ENCODE measurements at regions not wholly inside any gene's neighbourhood (a gene's known extent, or its start where the extent isn't known, plus 50 kb on each side); places are given as distances from the start of the nearest gene placed in this dataset.

DNA sequence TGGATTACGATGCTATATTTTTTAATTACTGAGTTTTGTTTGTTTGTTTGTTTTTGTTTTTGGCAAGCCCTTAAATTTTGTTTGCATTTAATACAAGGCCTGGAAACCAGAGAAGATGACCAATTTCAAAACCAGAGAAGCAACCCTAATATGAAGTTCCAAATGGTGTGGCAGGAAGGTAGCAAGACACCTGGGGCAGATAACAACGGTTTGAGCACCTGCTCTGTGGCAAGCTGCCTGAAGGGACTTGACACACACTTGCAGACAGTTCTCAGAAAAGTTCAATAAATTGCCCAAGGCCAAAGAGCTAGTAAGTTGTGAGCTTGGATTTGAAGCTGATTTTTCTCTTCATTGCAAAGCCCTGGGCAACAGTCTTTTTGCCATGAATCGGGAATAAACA is 151.2 kb upstream of the UBE2E1 start:
- Mint-ChIP-seq H3K9me3 (peaks cover 33% of the 10 kb centered on the region), H3K4me1 (peaks cover 33% of the 10 kb centered on the region), H3K36me3 (ENCODE audit: low read depth) (no peaks in the 10 kb centered on the region), H3K27ac (no peak overlapping the region), H3K4me3 (no peak overlapping the region), H3K27me3 (ENCODE audit: low read depth, poor library complexity) (peaks cover 4% of the 10 kb centered on the region)
- DNase-seq = no peak
- TF ChIP-seq, protein P1, sequence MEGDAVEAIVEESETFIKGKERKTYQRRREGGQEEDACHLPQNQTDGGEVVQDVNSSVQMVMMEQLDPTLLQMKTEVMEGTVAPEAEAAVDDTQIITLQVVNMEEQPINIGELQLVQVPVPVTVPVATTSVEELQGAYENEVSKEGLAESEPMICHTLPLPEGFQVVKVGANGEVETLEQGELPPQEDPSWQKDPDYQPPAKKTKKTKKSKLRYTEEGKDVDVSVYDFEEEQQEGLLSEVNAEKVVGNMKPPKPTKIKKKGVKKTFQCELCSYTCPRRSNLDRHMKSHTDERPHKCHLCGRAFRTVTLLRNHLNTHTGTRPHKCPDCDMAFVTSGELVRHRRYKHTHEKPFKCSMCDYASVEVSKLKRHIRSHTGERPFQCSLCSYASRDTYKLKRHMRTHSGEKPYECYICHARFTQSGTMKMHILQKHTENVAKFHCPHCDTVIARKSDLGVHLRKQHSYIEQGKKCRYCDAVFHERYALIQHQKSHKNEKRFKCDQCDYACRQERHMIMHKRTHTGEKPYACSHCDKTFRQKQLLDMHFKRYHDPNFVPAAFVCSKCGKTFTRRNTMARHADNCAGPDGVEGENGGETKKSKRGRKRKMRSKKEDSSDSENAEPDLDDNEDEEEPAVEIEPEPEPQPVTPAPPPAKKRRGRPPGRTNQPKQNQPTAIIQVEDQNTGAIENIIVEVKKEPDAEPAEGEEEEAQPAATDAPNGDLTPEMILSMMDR (IDR thresholded peaks at IDR 0.05) = no peak

DNA sequence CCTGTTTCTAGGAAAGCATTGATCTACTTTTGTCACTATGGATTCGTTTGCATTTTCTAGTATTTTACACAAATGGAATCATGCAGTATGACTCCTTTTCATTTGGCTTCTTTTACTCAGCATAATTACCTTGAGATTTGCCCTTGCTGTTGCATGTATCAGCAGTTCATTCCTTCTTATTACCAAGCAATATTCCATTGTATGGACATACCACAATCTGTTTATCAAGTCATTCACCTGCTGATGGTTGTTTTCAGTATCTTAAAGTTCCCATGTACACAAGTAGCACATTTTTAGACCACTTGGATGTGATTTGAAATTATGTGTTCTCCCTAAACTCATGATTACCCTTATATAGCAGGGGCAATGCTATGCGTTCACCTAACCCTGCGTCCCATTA is 150.0 kb upstream of the UBE2E1 start:
- Mint-ChIP-seq H3K27ac (no peak overlapping the region), H3K4me1 (peaks cover 29% of the 10 kb centered on the region), H3K4me3 (no peak overlapping the region), H3K27me3 (ENCODE audit: low read depth, poor library complexity) (peaks cover 4% of the 10 kb centered on the region), H3K36me3 (ENCODE audit: low read depth) (no peaks in the 10 kb centered on the region), H3K9me3 (peaks cover 33% of the 10 kb centered on the region)
- DNase-seq = no peak
- TF ChIP-seq, protein P1 (IDR thresholded peaks at IDR 0.05) = no peak

DNA sequence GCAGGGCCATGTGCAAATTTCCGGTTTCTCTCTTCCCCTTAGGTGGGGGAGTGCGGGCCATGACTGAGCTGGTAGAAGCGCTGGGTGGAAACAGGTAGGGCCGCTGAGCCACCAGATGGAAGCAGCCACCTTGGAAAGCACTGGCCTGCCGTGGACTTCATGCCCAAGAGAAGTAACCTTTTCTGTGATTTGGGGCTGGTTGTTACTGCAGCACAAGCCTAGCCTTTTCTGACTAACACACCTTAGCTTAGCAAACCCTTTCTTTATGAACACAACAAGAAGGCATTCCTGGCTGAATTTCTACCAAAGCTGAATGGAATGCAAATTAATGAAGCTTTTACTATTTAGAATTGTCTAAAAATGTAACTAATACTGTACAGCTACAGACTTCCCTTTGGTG is 149.6 kb upstream of the UBE2E1 start:
- peaks cover 4% of the 10 kb centered on the region for H3K27me3 Mint-ChIP-seq (ENCODE audit: low read depth, poor library complexity)
- H3K9me3 Mint-ChIP-seq = peaks cover 33% of the 10 kb centered on the region
- no peak overlapping the region for H3K27ac Mint-ChIP-seq
- H3K4me1 Mint-ChIP-seq = peaks cover 26% of the 10 kb centered on the region
- H3K4me3 Mint-ChIP-seq = no peak overlapping the region
- no peak for DNase-seq
- TF ChIP-seq, protein P1 (IDR thresholded peaks at IDR 0.05) = no peak
- H3K36me3 Mint-ChIP-seq (ENCODE audit: low read depth) = no peaks in the 10 kb centered on the region

DNA sequence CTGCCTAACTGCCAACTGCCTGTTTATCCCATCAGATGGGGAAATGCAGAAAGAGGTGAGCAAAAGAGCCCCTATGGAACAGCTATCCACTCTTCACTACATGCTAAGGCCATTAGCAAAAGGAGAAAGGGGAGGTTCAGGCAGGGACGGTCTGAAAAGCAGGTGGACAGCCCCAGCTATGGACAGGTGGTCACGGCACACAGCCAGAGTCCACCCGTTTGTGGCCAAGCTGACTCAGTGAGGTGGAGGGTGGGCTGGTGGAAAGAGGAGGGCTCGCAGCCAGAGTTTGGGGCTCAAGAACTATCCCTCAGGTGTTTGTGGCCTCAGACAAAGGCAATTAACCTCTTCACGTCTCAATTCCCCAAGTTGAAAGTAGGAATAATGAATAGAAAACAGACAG is 148.9 kb upstream of the UBE2E1 start:
- peaks cover 4% of the 10 kb centered on the region for H3K27me3 Mint-ChIP-seq (ENCODE audit: low read depth, poor library complexity)
- no peak overlapping the region for H3K27ac Mint-ChIP-seq
- peaks cover 30% of the 10 kb centered on the region for H3K9me3 Mint-ChIP-seq
- peaks cover 26% of the 10 kb centered on the region for H3K4me1 Mint-ChIP-seq
- DNase-seq = no peak
- no peak overlapping the region for H3K4me3 Mint-ChIP-seq
- TF ChIP-seq, protein P1 (IDR thresholded peaks at IDR 0.05) = no peak
- no peaks in the 10 kb centered on the region for H3K36me3 Mint-ChIP-seq (ENCODE audit: low read depth)

DNA sequence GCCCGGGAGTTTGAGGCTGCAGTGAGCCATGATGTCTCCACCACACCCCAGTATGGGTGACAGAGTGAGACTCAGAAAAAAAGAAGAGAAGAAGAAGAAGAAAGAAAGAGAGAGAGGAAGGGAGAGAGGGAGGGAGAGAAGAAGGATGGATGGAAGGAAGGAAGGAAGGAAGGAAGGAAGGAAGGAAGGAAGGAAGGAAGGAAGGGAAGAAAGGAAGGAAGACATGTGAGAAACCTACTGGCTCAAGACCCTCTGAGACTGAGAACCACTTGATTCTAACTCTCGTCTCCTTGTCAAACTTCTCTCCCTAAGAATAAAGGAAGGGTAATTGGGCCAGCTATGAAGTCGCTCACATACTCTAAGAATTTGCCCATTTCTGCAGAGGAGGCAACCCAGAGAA is 148.1 kb upstream of the UBE2E1 start:
- TF ChIP-seq, protein P1 (IDR thresholded peaks at IDR 0.05) = no peak
- Mint-ChIP-seq H3K4me3 (no peak overlapping the region), H3K4me1 (peaks cover 26% of the 10 kb centered on the region), H3K36me3 (ENCODE audit: low read depth) (no peaks in the 10 kb centered on the region), H3K27ac (no peak overlapping the region), H3K27me3 (ENCODE audit: low read depth, poor library complexity) (peaks cover 7% of the 10 kb centered on the region), H3K9me3 (peaks cover 26% of the 10 kb centered on the region)
- no peak for DNase-seq

DNA sequence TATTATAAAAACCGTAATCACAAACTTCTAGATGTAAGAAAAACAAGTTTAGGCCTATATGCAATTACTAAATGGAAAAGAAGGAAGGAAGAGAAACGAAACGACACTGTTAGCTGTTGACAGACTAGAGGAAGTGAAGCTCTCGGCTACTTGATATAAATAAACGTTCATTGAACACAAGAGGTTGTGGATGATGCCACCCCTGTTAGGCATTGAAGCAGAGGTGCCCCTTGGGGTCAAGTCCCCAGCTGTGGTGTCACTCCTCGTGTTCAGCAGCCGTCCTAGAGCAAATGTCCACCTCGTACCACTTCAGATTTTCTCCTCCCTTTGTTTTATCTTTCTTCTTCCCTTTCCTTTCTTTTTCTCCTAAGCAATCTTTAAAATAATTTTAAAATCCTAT is 146.5 kb upstream of the UBE2E1 start:
- no peak for DNase-seq
- H3K4me1 Mint-ChIP-seq = peaks cover 26% of the 10 kb centered on the region
- H3K9me3 Mint-ChIP-seq = peaks cover 20% of the 10 kb centered on the region
- TF ChIP-seq, protein P1 (IDR thresholded peaks at IDR 0.05) = no peak
- H3K27ac Mint-ChIP-seq = no peak overlapping the region
- no peaks in the 10 kb centered on the region for H3K36me3 Mint-ChIP-seq (ENCODE audit: low read depth)
- H3K4me3 Mint-ChIP-seq = no peak overlapping the region
- H3K27me3 Mint-ChIP-seq (ENCODE audit: low read depth, poor library complexity) = peaks cover 7% of the 10 kb centered on the region

All from nephron progenitor cell (in vitro differentiated cells).